Activated CD4-positive, CD25-positive, alpha-beta regulatory T cell (primary cell): ENCODE measurements at regions not wholly inside any gene's neighbourhood (a gene's known extent, or its start where the extent isn't known, plus 50 kb on each side); places are given as distances from the start of the nearest gene placed in this dataset.
"Not testable (repeated sequence)": the region's sequence is repeated elsewhere in the genome, so short reads cannot be mapped to it uniquely, and the experiment has no call there.

Source experiments
- DNase-seq, 4 experiments: peaks; one replicate each; lab custom pipeline; 2025; lab: John Stamatoyannopoulos, UW

GRCh38 chrX:63285375-63285774, 65.8 kb downstream of the SPIN4 start:
- no peak for DNase-seq

- DNase-seq = no peak
Measured at GRCh38 chrX:63284659-63285058, 66.5 kb downstream of the SPIN4 start.

GRCh38 chrX:63283348-63283747, 67.8 kb downstream of the SPIN4 start:
- DNase-seq = no peak

- DNase-seq = no peak
Measured at GRCh38 chrX:63282828-63283227, 68.3 kb downstream of the SPIN4 start.

GRCh38 chrX:63282077-63282476, 69.1 kb downstream of the SPIN4 start:
- no peak for DNase-seq

GRCh38 chrX:63281465-63281864, 69.7 kb downstream of the SPIN4 start:
- DNase-seq = no peak

GRCh38 chrX:63277394-63277793, 73.7 kb downstream of the SPIN4 start:
- DNase-seq = not testable (repeated sequence)

- no peak for DNase-seq
Measured at GRCh38 chrX:63275127-63275526, 76.0 kb downstream of the SPIN4 start.

- no peak for DNase-seq
Measured at GRCh38 chrX:63270873-63271272, 80.3 kb downstream of the SPIN4 start.

- no peak for DNase-seq
Measured at GRCh38 chrX:63258144-63258543, 93.0 kb downstream of the SPIN4 start.

GRCh38 chrX:63250253-63250868, 100.8 kb downstream of the SPIN4 start:
- no peak for DNase-seq

GRCh38 chrX:63242689-63243088, 108.4 kb downstream of the SPIN4 start:
- not testable (repeated sequence) for DNase-seq

- DNase-seq = not testable (repeated sequence)
Measured at GRCh38 chrX:63235963-63236362, 115.2 kb downstream of the SPIN4 start.

- not testable (repeated sequence) for DNase-seq
Measured at GRCh38 chrX:63233013-63233412, 118.1 kb downstream of the SPIN4 start.

- DNase-seq = not testable (repeated sequence)
Measured at GRCh38 chrX:63218202-63218601, 132.9 kb downstream of the SPIN4 start.

GRCh38 chrX:63217549-63217948, 133.6 kb downstream of the SPIN4 start:
- DNase-seq = not testable (repeated sequence)

GRCh38 chrX:63209645-63210044, 141.5 kb downstream of the SPIN4 start:
- DNase-seq = not testable (repeated sequence)

- not testable (repeated sequence) for DNase-seq
Measured at GRCh38 chrX:63209128-63209527, 142.0 kb downstream of the SPIN4 start.

GRCh38 chrX:63204266-63205074, 146.7 kb downstream of the SPIN4 start:
- DNase-seq = not testable (repeated sequence)

- not testable (repeated sequence) for DNase-seq
Measured at GRCh38 chrX:63201987-63202386, 149.1 kb downstream of the SPIN4 start.

GRCh38 chrX:63198693-63199092, 152.4 kb downstream of the SPIN4 start:
- not testable (repeated sequence) for DNase-seq

GRCh38 chrX:63192366-63193041, 158.6 kb downstream of the SPIN4 start:
- DNase-seq = not testable (repeated sequence)

GRCh38 chrX:63186137-63186536, 165.0 kb downstream of the SPIN4 start:
- DNase-seq = no peak
